B cell (primary cell): ENCODE measurements at regions not wholly inside any gene's neighbourhood (a gene's known extent, or its start where the extent isn't known, plus 50 kb on each side); places are given as distances from the start of the nearest gene placed in this dataset.

Experiments used
- EZH2 ChIP-seq: IDR thresholded peaks from 2 replicates; pipeline ENCODE4 v1.6.1; 2012; ENCODE audit warnings: borderline replicate concordance, low read depth, mild to moderate bottlenecking, moderate library complexity, low read length; ENCODE audit not compliant: insufficient read depth, poor library complexity, severe bottlenecking
- TF ChIP-seq, protein P1 (sequence below): fragments of 200-600 bp; IDR thresholded peaks from one replicate; pipeline ENCODE4 v1.8.0; 2022; ENCODE audit warnings: antibody characterized with exemption, mild to moderate bottlenecking

DNA sequence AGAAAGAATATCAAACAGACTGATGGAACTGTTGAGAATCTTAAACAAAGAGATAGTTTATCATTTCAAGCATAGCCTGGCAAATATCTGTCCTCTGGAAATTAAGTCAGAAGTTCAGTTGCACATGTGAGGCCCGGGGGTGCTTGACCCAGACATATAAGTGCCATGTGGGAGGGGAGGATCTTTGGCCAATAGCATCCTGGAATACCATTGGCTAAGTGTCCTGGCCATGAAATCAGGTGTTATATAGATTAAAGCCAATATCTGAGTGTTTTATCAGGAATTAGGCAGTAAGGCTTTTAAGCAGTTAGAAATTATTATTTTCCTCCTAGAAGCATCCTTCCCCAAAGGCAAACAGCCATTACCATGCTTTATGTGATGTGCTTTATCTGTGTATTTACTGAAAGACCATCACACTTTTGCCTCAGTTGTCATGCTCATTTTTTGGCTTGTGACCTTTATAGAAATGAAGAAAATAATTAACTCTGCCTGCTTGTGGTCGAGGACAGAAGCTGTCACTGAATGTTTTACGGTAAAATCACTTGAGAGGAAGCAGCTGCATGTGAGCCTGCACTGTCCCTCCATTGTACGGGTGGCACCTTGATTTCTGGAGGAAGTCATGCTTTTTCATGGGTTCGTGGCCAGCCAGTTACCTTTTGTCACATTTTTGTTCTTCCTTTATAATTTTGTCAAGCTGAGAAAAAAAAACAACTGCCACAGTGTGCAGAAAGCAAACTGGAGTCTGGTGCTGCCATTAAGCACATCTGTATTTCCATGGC lies 259.9 kb upstream of the FMN2 start:
- TF ChIP-seq, protein P1, sequence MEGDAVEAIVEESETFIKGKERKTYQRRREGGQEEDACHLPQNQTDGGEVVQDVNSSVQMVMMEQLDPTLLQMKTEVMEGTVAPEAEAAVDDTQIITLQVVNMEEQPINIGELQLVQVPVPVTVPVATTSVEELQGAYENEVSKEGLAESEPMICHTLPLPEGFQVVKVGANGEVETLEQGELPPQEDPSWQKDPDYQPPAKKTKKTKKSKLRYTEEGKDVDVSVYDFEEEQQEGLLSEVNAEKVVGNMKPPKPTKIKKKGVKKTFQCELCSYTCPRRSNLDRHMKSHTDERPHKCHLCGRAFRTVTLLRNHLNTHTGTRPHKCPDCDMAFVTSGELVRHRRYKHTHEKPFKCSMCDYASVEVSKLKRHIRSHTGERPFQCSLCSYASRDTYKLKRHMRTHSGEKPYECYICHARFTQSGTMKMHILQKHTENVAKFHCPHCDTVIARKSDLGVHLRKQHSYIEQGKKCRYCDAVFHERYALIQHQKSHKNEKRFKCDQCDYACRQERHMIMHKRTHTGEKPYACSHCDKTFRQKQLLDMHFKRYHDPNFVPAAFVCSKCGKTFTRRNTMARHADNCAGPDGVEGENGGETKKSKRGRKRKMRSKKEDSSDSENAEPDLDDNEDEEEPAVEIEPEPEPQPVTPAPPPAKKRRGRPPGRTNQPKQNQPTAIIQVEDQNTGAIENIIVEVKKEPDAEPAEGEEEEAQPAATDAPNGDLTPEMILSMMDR: no peak
- TF ChIP-seq EZH2: no peak
